DMS79 treated with DMSO at 0.1 percent for 48 hours (cell line): ENCODE measurements at regions not wholly inside any gene's neighbourhood (a gene's known extent, or its start where the extent isn't known, plus 50 kb on each side); places are given as distances from the start of the nearest gene placed in this dataset.
A peak's percentile ranks its signal among the peaks of the same experiment; 100 is the strongest.
"Not testable (repeated sequence)": the region's sequence is repeated elsewhere in the genome, so short reads cannot be mapped to it uniquely, and the experiment has no call there.

Experiments
- DNase-seq: peaks from one replicate; lab custom pipeline; 2025; lab: John Stamatoyannopoulos, UW

GRCh38 chr20:20795119-20795518 is 82.7 kb upstream of the RALGAPA2 start:
- no peak for DNase-seq

DNA sequence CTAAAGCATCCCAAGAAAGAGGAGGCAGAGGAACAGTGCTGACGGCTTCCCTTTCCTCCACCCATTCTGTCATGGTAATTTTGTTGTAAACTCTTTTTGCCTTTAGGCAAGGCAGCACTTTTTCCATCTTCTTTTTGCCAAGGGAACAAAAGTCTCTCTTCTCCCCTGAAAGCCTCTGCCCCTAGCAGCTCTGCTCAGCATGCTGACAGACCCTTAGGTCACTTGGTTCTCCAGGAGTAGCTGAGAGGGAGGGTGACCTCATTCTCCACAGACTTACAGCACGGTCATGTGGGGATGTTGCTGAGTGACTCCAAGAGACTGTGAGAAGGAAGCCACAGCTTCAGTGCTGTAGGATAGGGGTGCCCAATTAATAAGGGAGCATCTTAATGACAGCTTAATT is 81.1 kb upstream of the RALGAPA2 start:
- DNase-seq: no peak

DNA sequence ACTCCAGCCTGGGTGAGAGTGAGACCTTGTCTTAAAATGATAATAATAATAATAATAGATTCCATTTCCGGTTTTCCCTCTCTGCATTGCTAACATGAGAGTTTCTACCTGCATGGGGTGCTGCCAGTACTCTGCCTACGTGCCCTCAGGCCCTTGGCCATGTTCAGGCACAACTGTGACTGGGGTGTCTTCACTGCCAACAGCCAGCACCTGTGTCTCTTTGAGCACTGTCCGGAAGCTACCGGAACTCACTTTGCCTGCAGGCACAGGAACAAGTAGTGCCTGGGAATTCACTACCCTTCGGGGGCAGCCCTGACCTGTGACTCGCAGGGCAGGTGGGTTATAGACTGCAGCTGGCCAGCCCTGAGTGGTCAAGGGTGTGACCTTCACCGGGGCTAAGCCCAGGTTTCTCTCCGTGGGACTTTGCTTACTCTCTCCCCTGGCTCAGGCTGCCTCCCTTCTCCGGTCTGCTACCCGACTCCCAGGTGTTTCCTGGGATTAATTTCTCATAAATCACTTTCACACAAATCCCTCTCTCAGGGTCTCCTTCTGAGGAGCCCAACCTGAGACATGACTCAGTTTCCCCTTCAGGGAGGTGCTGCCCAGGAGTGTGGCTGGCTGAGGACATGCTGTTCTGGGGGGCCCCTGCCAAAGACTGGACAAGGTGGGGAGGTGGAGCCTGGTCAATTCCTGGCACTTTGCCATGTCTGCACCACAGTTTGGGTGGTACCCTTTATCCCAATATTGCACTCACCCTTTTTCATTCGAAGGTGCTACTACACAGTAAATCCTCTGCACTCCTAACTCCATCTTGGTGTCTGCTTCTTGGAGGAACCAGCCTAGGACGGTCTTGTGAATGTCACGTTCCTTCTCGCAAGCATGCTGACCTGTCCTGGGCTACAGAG is 79.5 kb upstream of the RALGAPA2 start:
- DNase-seq: no peak

DNA sequence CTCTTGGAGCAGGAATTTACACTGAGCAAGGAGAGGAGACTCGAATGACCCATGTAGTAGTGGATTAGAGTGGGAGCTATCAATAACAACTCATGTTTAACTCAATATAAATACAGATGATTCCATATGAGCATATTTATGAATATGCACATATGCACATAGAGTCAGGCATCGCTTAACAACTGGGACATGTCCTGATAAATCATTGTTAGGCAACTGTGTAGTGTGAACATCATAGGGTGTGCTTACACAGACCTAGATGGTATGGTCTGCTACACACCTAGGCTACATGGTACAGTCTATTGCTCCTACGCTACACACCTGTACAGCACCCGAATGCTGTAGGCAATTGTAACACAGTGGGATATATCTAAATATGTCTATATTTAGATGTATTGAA is 75.9 kb upstream of the RALGAPA2 start:
- no peak for DNase-seq

- no peak for DNase-seq
These were observed 74.0 kb upstream of the RALGAPA2 start for GRCh38 chr20:20786428-20786827.

DNA sequence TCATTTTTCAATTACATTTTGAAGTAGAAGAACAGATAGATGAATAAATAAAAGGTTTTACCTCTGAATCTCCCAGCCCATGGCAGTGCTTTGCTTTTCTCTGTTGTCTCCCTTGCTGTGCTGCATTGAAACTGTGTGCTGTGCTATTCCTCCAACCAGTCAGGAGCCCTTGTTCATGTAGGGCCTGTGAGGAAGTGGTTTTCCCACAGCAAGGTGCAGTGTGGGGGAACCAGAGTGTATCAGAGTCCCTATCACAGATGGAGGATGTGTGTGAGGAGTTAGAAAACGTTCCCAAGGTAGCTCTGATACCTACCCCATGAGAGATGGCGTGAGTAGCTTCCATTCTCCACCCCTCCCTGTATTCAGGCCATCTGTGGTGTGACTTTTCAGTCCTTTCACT is 72.8 kb upstream of the RALGAPA2 start:
- no peak for DNase-seq

GRCh38 chr20:20784450-20784849 is 72.0 kb upstream of the RALGAPA2 start:
- not testable (repeated sequence) for DNase-seq

- DNase-seq: no peak
These were observed 71.0 kb upstream of the RALGAPA2 start for GRCh38 chr20:20783450-20783849.

- DNase-seq: no peak
These were observed 70.3 kb upstream of the RALGAPA2 start for GRCh38 chr20:20782755-20783154.

- no peak for DNase-seq
These were observed 69.8 kb upstream of the RALGAPA2 start for GRCh38 chr20:20782231-20782630.

- DNase-seq: no peak
These were observed 68.6 kb upstream of the RALGAPA2 start for GRCh38 chr20:20781029-20781428.

GRCh38 chr20:20780127-20780824 is 67.8 kb upstream of the RALGAPA2 start:
- DNase-seq: peak; percentile 8

- DNase-seq: no peak
These were observed 66.2 kb upstream of the RALGAPA2 start for GRCh38 chr20:20778676-20779075.

- DNase-seq: peak; percentile 9
These were observed 60.1 kb upstream of the RALGAPA2 start for GRCh38 chr20:20772497-20773085.

- no peak for DNase-seq
These were observed 55.9 kb upstream of the RALGAPA2 start for GRCh38 chr20:20768202-20768815.

DNA sequence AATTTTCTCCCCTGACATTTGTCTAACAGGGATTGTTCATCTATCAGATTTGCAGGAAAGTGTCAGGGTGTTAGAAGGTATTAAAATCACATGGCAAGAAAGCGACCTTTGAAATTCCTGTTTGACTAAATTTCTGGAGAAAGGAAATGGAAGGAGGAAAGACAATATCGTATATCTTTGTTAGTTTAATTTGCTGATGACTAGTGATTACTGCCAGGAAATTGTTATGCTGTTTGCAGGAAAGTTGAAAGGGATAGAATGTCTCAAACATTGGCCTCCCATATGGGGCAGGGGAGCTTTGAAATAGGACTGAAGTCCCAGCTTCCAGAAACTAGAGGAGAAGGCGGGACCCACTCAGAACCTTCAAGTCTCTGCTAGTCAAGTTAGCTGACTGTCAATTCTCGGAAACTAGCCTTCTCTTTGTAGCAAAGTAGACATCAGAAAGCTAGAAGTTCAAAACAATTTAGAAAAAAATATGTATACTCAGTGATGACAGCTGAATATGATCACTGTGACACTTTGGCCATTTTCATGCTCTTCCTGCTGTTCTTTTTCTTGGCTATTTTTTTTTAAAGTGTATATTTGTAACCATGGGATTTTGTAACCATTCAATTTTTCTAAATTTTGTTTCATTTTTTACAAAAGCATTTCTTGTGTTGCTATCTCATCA is 53.4 kb upstream of the RALGAPA2 start:
- DNase-seq: no peak

DNA sequence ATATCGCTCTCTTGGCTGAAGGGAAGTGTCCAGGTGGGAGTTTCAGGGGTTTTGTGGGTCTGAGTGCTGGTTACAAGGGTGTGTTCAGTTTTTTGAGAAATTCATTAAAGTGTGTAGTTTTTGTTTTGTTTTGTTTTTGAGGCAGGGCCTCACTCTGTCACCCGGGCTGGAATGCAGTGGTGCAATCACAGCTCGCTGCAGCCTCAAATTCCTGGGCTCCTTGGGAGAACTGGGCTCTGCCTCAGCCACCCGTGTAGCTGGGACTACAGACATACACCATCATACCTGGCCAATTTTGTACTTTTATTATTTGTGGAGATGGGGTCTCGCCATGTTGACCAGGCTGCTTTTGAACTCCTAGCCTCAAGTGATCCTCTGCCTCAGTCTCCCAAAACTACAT is 51.2 kb upstream of the RALGAPA2 start:
- DNase-seq: no peak
